Prostate gland (tissue), 2 donors: ENCODE measurements at regions not wholly inside any gene's neighbourhood (a gene's known extent, or its start where the extent isn't known, plus 50 kb on each side); places are given as distances from the start of the nearest gene placed in this dataset.
"Not testable (repeated sequence)": the region's sequence is repeated elsewhere in the genome, so short reads cannot be mapped to it uniquely, and the experiment has no call there.

Experiments used
- CTCF ChIP-seq, 4 experiments: fragments of 200-600 bp in 2 of 4; fragments of 450-650 bp in 2 of 4; sonication (generic) in 2 of 4; IDR thresholded peaks; 1 replicate in 3 of 4; 2 replicates in 1 of 4; pipeline ENCODE4 v1.5.1; 2016 to 2019; ENCODE audit warnings: antibody characterized with exemption in 4 of 4, mild to moderate bottlenecking in 2 of 4, moderate library complexity in 2 of 4
- POLR2A ChIP-seq: fragments of 450-650 bp; IDR thresholded peaks from one replicate; pipeline ENCODE4 v1.6.1; 2016; ENCODE audit warnings: antibody characterized with exemption, mild to moderate bottlenecking

- TF ChIP-seq CTCF (IDR thresholded peaks at IDR 0.05); POLR2A: not testable (repeated sequence)
Observed at GRCh38 chr7:112979055-112979454, 107.6 kb downstream of the GPR85 start.
